ENCODE measurements at regions not wholly inside any gene's neighbourhood (a gene's known extent, or its start where the extent isn't known, plus 50 kb on each side); places are given as distances from the start of the nearest gene placed in this dataset.
"Not testable (repeated sequence)": the region's sequence is repeated elsewhere in the genome, so short reads cannot be mapped to it uniquely, and the experiment has no call there.

DNA sequence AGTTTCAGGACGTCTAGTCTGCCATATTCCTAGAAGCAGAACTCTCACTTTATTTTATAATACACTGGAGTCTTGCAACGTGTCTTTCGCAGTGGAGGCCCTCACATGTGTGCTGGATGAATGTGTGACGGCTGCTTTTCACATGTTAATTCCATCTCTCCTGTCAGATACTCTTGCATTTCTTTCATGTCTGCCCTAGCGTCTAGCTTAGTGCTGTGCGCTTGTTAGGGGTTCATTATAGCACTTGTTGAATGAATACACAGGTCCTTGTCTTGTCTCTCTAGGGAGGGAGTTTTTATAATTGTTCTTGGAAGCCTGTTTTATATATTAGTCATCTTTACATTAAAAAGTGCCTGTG, 94.4 kb downstream of the MAP3K8 start:
- H3K4me1 Mint-ChIP-seq = peaks cover 3% of the 10 kb centered on the region
- DNase-seq = no peak
- H3K27me3 Mint-ChIP-seq (ENCODE audit: low read depth, poor library complexity) = peaks cover 7% of the 10 kb centered on the region
- H3K36me3 Mint-ChIP-seq (ENCODE audit: low read depth) = no peaks in the 10 kb centered on the region
- H3K27ac Mint-ChIP-seq = no peak overlapping the region
- H3K9me3 Mint-ChIP-seq = no peaks in the 10 kb centered on the region
- TF ChIP-seq, protein P1, sequence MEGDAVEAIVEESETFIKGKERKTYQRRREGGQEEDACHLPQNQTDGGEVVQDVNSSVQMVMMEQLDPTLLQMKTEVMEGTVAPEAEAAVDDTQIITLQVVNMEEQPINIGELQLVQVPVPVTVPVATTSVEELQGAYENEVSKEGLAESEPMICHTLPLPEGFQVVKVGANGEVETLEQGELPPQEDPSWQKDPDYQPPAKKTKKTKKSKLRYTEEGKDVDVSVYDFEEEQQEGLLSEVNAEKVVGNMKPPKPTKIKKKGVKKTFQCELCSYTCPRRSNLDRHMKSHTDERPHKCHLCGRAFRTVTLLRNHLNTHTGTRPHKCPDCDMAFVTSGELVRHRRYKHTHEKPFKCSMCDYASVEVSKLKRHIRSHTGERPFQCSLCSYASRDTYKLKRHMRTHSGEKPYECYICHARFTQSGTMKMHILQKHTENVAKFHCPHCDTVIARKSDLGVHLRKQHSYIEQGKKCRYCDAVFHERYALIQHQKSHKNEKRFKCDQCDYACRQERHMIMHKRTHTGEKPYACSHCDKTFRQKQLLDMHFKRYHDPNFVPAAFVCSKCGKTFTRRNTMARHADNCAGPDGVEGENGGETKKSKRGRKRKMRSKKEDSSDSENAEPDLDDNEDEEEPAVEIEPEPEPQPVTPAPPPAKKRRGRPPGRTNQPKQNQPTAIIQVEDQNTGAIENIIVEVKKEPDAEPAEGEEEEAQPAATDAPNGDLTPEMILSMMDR (IDR thresholded peaks at IDR 0.05) = no peak
- H3K4me3 Mint-ChIP-seq = no peak overlapping the region

DNA sequence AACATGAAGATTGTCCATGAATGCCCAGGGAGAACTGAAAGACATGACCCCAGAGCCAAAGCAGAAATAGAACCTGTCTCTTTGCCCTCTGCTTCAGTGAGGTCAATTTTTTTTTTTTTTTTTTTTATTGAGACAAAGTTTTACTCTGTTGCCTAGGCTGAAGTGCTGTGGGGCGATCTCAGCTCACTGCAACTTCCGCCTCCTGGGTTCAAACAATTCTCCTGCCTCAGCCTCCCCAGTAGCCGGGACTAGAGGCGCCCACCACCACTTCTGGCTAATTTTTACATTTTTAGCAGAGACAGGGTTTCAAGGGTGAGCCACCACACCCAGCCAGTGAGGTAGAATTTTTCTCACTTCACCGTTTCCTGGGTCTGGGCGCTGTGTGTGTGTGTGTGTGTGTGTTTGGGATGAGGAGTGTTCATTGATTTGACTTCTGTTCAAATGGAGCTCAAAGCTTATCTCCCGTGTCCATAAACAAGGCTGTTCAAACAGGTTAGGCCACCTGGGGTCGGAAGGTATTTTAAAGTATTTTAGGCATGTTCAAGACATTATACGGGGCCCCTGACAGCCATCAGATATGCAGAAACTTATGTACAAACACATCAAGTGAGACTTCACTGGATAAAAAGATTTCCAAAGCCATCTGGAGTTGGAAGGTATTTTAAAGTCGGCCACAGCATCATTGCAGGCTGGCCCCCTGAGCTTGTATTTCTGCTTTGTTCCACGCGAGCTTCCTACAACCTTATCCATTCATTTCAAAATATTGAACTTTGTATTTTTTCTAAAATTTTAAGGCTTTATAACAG, 93.8 kb downstream of the MAP3K8 start:
- Mint-ChIP-seq H3K27me3 (ENCODE audit: low read depth, poor library complexity) (peaks cover 7% of the 10 kb centered on the region), H3K9me3 (no peaks in the 10 kb centered on the region), H3K27ac (no peak overlapping the region), H3K4me3 (no peak overlapping the region), H3K36me3 (ENCODE audit: low read depth) (no peaks in the 10 kb centered on the region), H3K4me1 (peaks cover 5% of the 10 kb centered on the region)
- TF ChIP-seq, protein P1 (IDR thresholded peaks at IDR 0.05) = no peak
- DNase-seq = no peak

DNA sequence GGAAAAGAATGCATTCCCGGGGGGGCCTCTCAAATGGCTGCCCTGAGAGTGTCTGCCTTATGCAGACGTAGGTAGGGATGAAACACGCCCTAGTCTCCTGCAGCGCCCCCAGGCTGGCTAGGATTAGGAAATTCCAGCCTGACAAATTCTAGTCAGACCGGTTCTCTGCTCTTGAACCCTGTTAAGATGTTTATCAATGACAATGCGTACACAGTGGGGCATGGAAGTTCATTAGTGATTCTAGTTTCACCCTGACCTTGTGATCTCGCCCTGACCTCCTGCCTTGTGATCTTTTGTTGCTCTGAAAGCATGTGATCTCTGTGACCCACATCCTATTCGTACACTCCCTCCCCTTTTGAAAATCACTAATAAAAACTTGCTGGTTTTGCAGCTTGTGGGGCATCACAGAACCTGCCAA, 88.7 kb downstream of the MAP3K8 start:
- peaks cover 22% of the 10 kb centered on the region for H3K9me3 Mint-ChIP-seq
- peaks cover 11% of the 10 kb centered on the region for H3K27me3 Mint-ChIP-seq (ENCODE audit: low read depth, poor library complexity)
- H3K27ac Mint-ChIP-seq; H3K4me1 Mint-ChIP-seq; H3K4me3 Mint-ChIP-seq; H3K36me3 Mint-ChIP-seq (ENCODE audit: low read depth); DNase-seq: not testable (repeated sequence)

DNA sequence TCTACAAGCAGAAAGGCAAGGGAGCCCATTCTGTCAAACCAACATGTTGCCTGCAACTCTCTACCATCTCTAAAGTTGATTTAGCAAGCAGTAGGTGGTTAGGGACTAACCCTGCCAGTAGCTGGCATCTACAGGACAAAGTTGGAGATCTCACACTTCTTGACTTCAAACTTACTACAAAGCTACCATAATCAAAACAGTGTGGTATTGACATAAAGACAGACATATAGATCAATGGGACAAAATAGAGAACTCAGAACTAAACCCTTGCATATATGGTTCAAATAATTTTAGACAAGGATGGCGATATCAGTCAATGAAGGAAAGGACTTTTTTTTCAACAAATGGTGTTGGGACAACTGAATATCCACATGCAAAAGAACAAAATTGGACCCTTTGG, 84.9 kb downstream of the MAP3K8 start:
- Mint-ChIP-seq H3K4me3 (no peak overlapping the region), H3K9me3 (peaks cover 24% of the 10 kb centered on the region), H3K4me1 (peaks cover 4% of the 10 kb centered on the region), H3K27ac (no peak overlapping the region), H3K27me3 (ENCODE audit: low read depth, poor library complexity) (peaks cover 4% of the 10 kb centered on the region), H3K36me3 (ENCODE audit: low read depth) (peaks cover 9% of the 10 kb centered on the region)
- no peak for DNase-seq
- TF ChIP-seq, protein P1 (IDR thresholded peaks at IDR 0.05) = no peak
